ENCODE measurements at regions not wholly inside any gene's neighbourhood (a gene's known extent, or its start where the extent isn't known, plus 50 kb on each side); places are given as distances from the start of the nearest gene placed in this dataset.

DNA sequence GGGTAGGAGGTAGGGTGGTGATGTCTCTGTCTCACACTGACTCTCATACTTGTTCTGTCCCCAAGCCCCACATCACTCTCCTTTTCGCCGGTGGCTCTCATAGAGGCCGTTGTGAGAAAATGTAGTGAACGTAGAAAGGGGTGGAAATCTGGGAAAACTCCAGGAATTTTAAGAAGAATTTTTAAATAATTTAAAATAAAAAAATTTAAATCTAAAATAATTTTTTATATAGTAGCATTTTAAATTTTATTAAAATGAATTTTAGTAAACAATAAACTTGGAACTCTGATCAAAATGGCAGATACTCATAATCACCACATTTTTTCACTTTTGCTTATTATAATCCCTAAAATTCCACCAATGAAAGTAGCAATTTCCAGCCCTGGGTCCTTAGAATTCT lies 473.6 kb upstream of the ZFHX3 start:
- TF ChIP-seq SMAD5 (IDR thresholded peaks at IDR 0.05; ENCODE audit: low read depth) (no peak), POU2F2 (IDR thresholded peaks at IDR 0.05; ENCODE audit: borderline replicate concordance, low read depth, low read length) (no peak), SPI1 (IDR thresholded peaks at IDR 0.05; ENCODE audit: borderline replicate concordance, insufficient read depth, low read depth, low read length) (no peak), SREBF1 (IDR thresholded peaks at IDR 0.05; ENCODE audit: low read length) (no peak), FOS (IDR thresholded peaks at IDR 0.05; ENCODE audit: borderline replicate concordance, extremely low read depth, insufficient read length) (no peak), FOXM1 (IDR thresholded peaks at IDR 0.05; ENCODE audit: low read depth, low read length) (no peak), IKZF2 (IDR thresholded peaks at IDR 0.05) (no peak), JUNB (IDR thresholded peaks at IDR 0.05) (no peak)
- no peak for FAIRE-seq
- no peak for ATAC-seq
- DNase-seq (ENCODE audit: low read depth, low spot score) = no peak
- intact Hi-C loops (cut with micrococcal nuclease; ENCODE audit: unreplicated experiment) = no loop called here
- Histone ChIP-seq H3K27ac (ENCODE audit: control insufficient read depth, insufficient read depth) (no peak overlapping the region), H3K9me3 (replicated peaks; ENCODE audit: control insufficient read depth, insufficient read depth, low read length) (no peaks in the 10 kb centered on the region), H3K4me2 (ENCODE audit: control insufficient read depth, insufficient read depth) (no peak overlapping the region), H3K36me3 (ENCODE audit: control insufficient read depth in 2 of 2, insufficient read depth in 2 of 2, low read length in 1 of 2) (no peaks in the 10 kb centered on the region), H3K4me1 (ENCODE audit: control insufficient read depth, insufficient read depth, low read length) (no peaks in the 10 kb centered on the region), H3K79me2 (ENCODE audit: control insufficient read depth, insufficient read depth, low read length) (no peaks in the 10 kb centered on the region), H3K4me3 (no peak overlapping the region), H4K20me1 (ENCODE audit: control insufficient read depth, insufficient read depth) (no peaks in the 10 kb centered on the region), H2AFZ (ENCODE audit: control insufficient read depth, low read depth, low read length) (no peak overlapping the region), H3K27me3 (replicated peaks in 1 of 2; ENCODE audit: control insufficient read depth in 2 of 2, insufficient read depth in 2 of 2, low read length in 1 of 2) (no peaks in the 10 kb centered on the region), H3K9ac (ENCODE audit: control insufficient read depth, insufficient read depth, low read length) (no peak overlapping the region)
- in situ Hi-C loops (cut with MboI) = no loop called here
- ChIA-PET RAD21 (ENCODE audit: unreplicated experiment) (no interaction called here), CTCF (no interaction called here), POLR2A (no interaction called here), SMC1A (ENCODE audit: uncharacterized antibody, unreplicated experiment) (no interaction called here)
- 42% methylated on average over 4 of the region's 4 CpGs for WGBS (ENCODE audit: insufficient coverage, insufficient replicate concordance, low lambda C conversion rate, missing lambda C conversion rate)
- BruUV-seq (replicated peaks) = no TSS peak

DNA sequence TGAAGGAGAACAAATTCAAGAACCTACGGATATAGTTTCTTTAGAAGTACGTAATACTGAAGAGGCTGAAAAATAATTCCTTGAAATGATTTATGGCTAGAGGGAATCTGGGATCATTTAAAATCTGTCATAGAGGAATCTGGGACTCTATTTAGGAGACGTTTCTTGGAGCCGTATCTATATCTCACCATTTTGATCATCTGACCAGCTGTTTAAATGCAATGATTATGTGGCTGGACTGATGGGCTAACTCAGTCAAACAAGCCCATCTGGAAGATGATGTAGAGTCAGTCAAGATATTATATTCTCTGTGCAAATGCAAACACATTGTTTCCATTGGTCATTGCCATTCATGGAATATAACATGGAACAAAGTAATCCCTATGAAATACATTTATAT lies 467.7 kb upstream of the ZFHX3 start:
- Histone ChIP-seq H3K4me3 (no peak overlapping the region), H3K4me2 (ENCODE audit: control insufficient read depth, insufficient read depth) (no peak overlapping the region), H3K27ac (ENCODE audit: control insufficient read depth, insufficient read depth) (no peak overlapping the region), H3K36me3 (ENCODE audit: control insufficient read depth in 2 of 2, insufficient read depth in 2 of 2, low read length in 1 of 2) (no peaks in the 10 kb centered on the region), H2AFZ (ENCODE audit: control insufficient read depth, low read depth, low read length) (no peak overlapping the region), H3K27me3 (replicated peaks in 1 of 2; ENCODE audit: control insufficient read depth in 2 of 2, insufficient read depth in 2 of 2, low read length in 1 of 2) (no peaks in the 10 kb centered on the region), H3K9ac (ENCODE audit: control insufficient read depth, insufficient read depth, low read length) (no peak overlapping the region), H3K4me1 (ENCODE audit: control insufficient read depth, insufficient read depth, low read length) (no peaks in the 10 kb centered on the region), H3K79me2 (ENCODE audit: control insufficient read depth, insufficient read depth, low read length) (no peaks in the 10 kb centered on the region), H3K9me3 (replicated peaks; ENCODE audit: control insufficient read depth, insufficient read depth, low read length) (no peaks in the 10 kb centered on the region), H4K20me1 (ENCODE audit: control insufficient read depth, insufficient read depth) (no peaks in the 10 kb centered on the region)
- POLR2A ChIA-PET = no interaction called here
- RAD21 ChIA-PET (ENCODE audit: unreplicated experiment) = no interaction called here
- in situ Hi-C loops (cut with MboI) = no loop called here
- ATAC-seq = no peak
- DNase-seq (ENCODE audit: low read depth, low spot score) = no peak
- CTCF ChIA-PET = no interaction called here
- intact Hi-C loops (cut with micrococcal nuclease; ENCODE audit: unreplicated experiment) = no loop called here
- SMC1A ChIA-PET (ENCODE audit: uncharacterized antibody, unreplicated experiment) = interaction anchor here (1.3 to 1.5 kb wide), 2 partner anchors 9 to 12 kb away, joined by 3 to 4 read pairs; no protein-coding TSS in a partner anchor
- no peak for FAIRE-seq
- whole genome bisulfite sequencing (ENCODE audit: insufficient coverage, insufficient replicate concordance, low lambda C conversion rate, missing lambda C conversion rate) = 61% methylated on average over 4 of the region's 4 CpGs
- BruUV-seq (replicated peaks) = no TSS peak
- TF ChIP-seq ZZZ3 (IDR thresholded peaks at IDR 0.05; ENCODE audit: control insufficient read depth, insufficient read length, low read depth) (no peak), SMAD5 (IDR thresholded peaks at IDR 0.05; ENCODE audit: low read depth) (no peak), EZH2 (IDR thresholded peaks at IDR 0.05; ENCODE audit: borderline replicate concordance, control insufficient read depth, low read depth, low read length) (no peak), MEF2B (IDR thresholded peaks at IDR 0.05; ENCODE audit: partially characterized antibody, poor library complexity, severe bottlenecking) (no peak), RELA (IDR thresholded peaks at IDR 0.05; ENCODE audit: borderline replicate concordance, partially characterized antibody) (no peak), E4F1 (IDR thresholded peaks at IDR 0.05; ENCODE audit: borderline replicate concordance, partially characterized antibody) (no peak), TCF12 (IDR thresholded peaks at IDR 0.05; ENCODE audit: low read depth, low read length) (no peak), ATF3 (IDR thresholded peaks at IDR 0.05; ENCODE audit: borderline replicate concordance, extremely low read depth, low read depth, low read length) (no peak)
- TF ChIP-seq, protein P1, sequence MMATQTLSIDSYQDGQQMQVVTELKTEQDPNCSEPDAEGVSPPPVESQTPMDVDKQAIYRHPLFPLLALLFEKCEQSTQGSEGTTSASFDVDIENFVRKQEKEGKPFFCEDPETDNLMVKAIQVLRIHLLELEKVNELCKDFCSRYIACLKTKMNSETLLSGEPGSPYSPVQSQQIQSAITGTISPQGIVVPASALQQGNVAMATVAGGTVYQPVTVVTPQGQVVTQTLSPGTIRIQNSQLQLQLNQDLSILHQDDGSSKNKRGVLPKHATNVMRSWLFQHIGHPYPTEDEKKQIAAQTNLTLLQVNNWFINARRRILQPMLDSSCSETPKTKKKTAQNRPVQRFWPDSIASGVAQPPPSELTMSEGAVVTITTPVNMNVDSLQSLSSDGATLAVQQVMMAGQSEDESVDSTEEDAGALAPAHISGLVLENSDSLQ (IDR thresholded peaks at IDR 0.05) = no peak
